ENCODE measurements at regions not wholly inside any gene's neighbourhood (a gene's known extent, or its start where the extent isn't known, plus 50 kb on each side); places are given as distances from the start of the nearest gene placed in this dataset.
"Not testable (repeated sequence)": the region's sequence is repeated elsewhere in the genome, so short reads cannot be mapped to it uniquely, and the experiment has no call there.

DNA sequence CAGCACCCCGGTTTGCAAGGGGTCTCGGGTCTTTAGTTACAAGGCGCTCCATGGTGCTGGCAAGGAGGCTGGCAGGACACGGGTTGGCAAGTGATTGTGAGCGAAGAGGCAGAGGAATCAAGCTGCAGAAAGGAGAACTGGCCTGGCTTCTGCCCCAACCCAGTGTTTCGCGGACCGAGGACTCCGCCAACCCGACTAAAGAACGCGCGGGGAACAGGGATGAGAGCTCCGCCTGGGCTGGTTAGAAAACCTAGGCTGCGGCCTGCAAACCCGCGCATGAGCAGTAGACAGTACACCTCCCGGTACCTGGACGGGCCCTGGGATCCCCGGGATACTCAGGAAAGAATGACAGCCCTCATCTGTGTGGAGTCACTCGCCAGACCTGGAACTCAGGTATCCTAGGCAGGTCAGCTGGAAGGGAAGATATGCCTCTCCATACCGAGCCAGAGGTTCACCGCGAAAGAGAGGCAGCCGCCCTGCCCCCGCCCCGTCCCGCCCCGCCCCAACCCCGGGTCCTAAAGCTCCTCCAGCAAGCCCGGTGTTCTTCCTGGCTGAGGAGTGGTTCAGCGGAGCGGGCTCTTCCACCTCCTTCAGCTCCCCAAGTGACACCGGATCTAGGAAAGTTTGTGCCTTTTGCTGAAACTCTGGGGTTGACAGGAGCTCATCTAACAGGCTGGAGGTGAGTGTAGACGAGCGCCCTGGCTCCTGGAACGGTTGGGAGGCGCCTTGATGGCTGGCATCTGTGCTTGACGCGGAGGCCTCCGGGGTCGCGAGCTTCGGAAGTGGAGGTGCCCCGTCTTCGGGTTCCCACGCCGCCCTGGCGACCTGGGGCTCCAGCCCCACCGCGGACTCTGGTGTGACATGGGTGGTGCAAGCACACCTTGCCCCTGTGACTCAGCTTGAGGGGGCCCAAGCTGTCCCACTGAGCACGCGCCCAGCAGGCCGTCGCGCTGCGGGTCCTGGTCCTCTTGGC, 1847.3 kb upstream of the DEFB115 start:
- Histone ChIP-seq H4K20me1 (ENCODE audit: insufficient read depth) (no peaks in the 10 kb centered on the region), H3K79me2 (ENCODE audit: insufficient read depth, low read depth) (no peaks in the 10 kb centered on the region), H3K27ac (no peak overlapping the region), H3K27me3 (ENCODE audit: insufficient read depth, low read depth) (no peaks in the 10 kb centered on the region), H3K4me2 (no peak overlapping the region), H3K4me3 (IDR thresholded peaks at IDR 0.05; ENCODE audit: insufficient read depth, low read depth, low read length) (no peak overlapping the region), H3K9ac (no peak overlapping the region), H2AFZ (ENCODE audit: low read depth) (no peak overlapping the region), H3K36me3 (ENCODE audit: insufficient read depth) (no peaks in the 10 kb centered on the region), H3K4me1 (ENCODE audit: low read depth, poor library complexity, severe bottlenecking) (no peaks in the 10 kb centered on the region)
- TF ChIP-seq, protein P1, sequence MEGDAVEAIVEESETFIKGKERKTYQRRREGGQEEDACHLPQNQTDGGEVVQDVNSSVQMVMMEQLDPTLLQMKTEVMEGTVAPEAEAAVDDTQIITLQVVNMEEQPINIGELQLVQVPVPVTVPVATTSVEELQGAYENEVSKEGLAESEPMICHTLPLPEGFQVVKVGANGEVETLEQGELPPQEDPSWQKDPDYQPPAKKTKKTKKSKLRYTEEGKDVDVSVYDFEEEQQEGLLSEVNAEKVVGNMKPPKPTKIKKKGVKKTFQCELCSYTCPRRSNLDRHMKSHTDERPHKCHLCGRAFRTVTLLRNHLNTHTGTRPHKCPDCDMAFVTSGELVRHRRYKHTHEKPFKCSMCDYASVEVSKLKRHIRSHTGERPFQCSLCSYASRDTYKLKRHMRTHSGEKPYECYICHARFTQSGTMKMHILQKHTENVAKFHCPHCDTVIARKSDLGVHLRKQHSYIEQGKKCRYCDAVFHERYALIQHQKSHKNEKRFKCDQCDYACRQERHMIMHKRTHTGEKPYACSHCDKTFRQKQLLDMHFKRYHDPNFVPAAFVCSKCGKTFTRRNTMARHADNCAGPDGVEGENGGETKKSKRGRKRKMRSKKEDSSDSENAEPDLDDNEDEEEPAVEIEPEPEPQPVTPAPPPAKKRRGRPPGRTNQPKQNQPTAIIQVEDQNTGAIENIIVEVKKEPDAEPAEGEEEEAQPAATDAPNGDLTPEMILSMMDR (conservative IDR thresholded peaks at IDR 0.05; ENCODE audit: low read depth, low read length) = no peak

DNA sequence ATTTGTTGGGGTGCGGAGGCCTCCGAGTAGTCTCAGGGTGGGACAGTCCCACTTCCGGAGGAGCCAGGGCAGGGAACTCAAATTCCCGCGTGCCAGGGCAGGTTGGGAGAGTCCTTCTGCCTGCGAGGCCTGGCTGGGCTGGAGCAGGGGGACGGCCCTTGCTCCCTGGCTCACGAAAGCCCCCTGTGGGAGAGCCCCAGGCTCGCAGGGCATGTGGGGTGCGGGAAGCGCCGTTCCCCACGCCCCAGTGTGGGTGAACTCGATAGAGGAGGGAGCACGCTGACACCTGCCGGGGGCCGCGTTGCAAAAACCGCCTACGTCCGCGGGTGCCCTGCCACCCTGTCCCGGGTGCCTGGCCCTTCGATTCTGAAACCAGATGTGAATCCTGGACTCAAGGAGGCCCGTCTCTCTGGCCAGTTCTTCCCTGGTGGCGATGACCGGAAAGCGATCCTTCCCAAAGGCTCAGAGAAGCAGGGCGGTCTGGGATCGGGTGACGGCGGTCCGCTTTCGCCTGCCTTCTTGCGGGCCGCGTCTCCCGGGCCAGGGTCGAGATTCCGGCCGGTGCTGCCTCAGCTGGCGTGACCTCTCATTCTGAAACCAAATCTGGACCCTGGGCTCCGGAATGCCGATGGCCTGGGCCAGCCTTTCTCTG, 1846.5 kb upstream of the DEFB115 start:
- no peak overlapping the region for H3K27ac ChIP-seq
- H3K9ac ChIP-seq = no peak overlapping the region
- no peaks in the 10 kb centered on the region for H3K27me3 ChIP-seq (ENCODE audit: insufficient read depth, low read depth)
- no peaks in the 10 kb centered on the region for H4K20me1 ChIP-seq (ENCODE audit: insufficient read depth)
- no peak overlapping the region for H3K4me3 ChIP-seq (IDR thresholded peaks at IDR 0.05; ENCODE audit: insufficient read depth, low read depth, low read length)
- H3K79me2 ChIP-seq (ENCODE audit: insufficient read depth, low read depth) = no peaks in the 10 kb centered on the region
- H3K4me2 ChIP-seq = no peak overlapping the region
- H3K36me3 ChIP-seq (ENCODE audit: insufficient read depth) = no peaks in the 10 kb centered on the region
- H3K4me1 ChIP-seq (ENCODE audit: low read depth, poor library complexity, severe bottlenecking) = no peaks in the 10 kb centered on the region
- TF ChIP-seq, protein P1 (conservative IDR thresholded peaks at IDR 0.05; ENCODE audit: low read depth, low read length) = no peak
- H2AFZ ChIP-seq (ENCODE audit: low read depth) = no peak overlapping the region

DNA sequence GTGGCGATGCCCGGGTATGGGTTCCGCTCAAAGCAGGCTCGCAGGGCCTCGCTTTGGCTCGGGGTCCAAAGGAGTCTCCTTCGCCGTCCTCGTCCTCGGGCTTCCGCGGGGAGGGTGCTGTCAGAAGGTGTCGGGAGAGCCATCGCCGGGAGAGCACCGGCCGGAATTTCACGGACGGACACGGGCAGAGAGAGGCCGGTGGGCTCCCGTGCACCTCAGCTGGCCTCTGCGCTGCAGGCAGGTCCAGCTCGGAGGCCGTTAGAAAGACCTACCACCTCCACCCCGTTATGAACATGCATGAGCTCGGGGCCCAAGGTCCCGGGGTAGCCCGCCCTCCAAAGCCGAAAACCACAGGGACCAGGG, 1846.0 kb upstream of the DEFB115 start:
- H2AFZ ChIP-seq (ENCODE audit: low read depth); H3K4me2 ChIP-seq; H3K9ac ChIP-seq; H3K4me1 ChIP-seq (ENCODE audit: low read depth, poor library complexity, severe bottlenecking); H4K20me1 ChIP-seq (ENCODE audit: insufficient read depth); H3K4me3 ChIP-seq (IDR thresholded peaks at IDR 0.05; ENCODE audit: insufficient read depth, low read depth, low read length); H3K27me3 ChIP-seq (ENCODE audit: insufficient read depth, low read depth); H3K79me2 ChIP-seq (ENCODE audit: insufficient read depth, low read depth); H3K27ac ChIP-seq; H3K36me3 ChIP-seq (ENCODE audit: insufficient read depth): not testable (repeated sequence)

DNA sequence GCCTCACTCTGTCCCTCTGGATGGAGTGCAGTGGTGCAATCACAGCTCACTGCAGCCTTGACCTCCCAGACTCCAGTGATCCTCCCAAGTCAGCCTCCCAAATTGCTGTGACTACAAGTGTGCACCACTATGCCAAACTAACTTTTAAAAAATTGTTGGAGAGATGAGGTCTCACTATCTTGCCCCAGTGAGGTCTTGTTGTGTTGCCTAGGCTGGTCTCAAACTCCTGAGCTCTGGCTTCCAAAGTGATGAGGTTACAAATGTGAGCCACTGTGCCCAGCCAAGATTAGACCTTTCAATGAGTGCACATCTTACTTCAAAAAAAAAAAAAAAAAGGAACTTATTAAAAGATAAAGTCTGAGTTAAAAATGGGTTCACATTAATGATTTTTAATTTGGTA, 1838.1 kb upstream of the DEFB115 start:
- H4K20me1 ChIP-seq (ENCODE audit: insufficient read depth) = no peaks in the 10 kb centered on the region
- TF ChIP-seq, protein P1 (conservative IDR thresholded peaks at IDR 0.05; ENCODE audit: low read depth, low read length) = no peak
- H3K4me2 ChIP-seq = no peak overlapping the region
- H3K79me2 ChIP-seq (ENCODE audit: insufficient read depth, low read depth) = no peaks in the 10 kb centered on the region
- no peak overlapping the region for H3K27ac ChIP-seq
- no peak overlapping the region for H3K4me3 ChIP-seq (IDR thresholded peaks at IDR 0.05; ENCODE audit: insufficient read depth, low read depth, low read length)
- H3K4me1 ChIP-seq (ENCODE audit: low read depth, poor library complexity, severe bottlenecking) = no peaks in the 10 kb centered on the region
- H3K36me3 ChIP-seq (ENCODE audit: insufficient read depth) = no peaks in the 10 kb centered on the region
- H3K27me3 ChIP-seq (ENCODE audit: insufficient read depth, low read depth) = no peaks in the 10 kb centered on the region
- no peak overlapping the region for H2AFZ ChIP-seq (ENCODE audit: low read depth)
- no peak overlapping the region for H3K9ac ChIP-seq
